Colonic mucosa (tissue), 4 donors: ENCODE measurements at regions not wholly inside any gene's neighbourhood (a gene's known extent, or its start where the extent isn't known, plus 50 kb on each side); places are given as distances from the start of the nearest gene placed in this dataset.
"Not testable (repeated sequence)": the region's sequence is repeated elsewhere in the genome, so short reads cannot be mapped to it uniquely, and the experiment has no call there.

Source experiments
- DNase-seq: peaks from one replicate; pipeline ENCODE4 v3.0.0-alpha.2; 2020
- H3K27ac ChIP-seq: fragments of 200-600 bp; one replicate; pipeline ENCODE4 v1.8.0; 2021
- H3K27me3 ChIP-seq: fragments of 200-600 bp; one replicate; pipeline ENCODE4 v1.8.0; 2021
- H3K36me3 ChIP-seq: fragments of 200-600 bp; one replicate; pipeline ENCODE4 v1.8.0; 2021
- H3K4me1 ChIP-seq: fragments of 200-600 bp; one replicate; pipeline ENCODE4 v1.8.0; 2021; ENCODE audit warnings: mild to moderate bottlenecking
- H3K4me3 ChIP-seq: fragments of 200-600 bp; one replicate; pipeline ENCODE4 v1.8.0; 2021
- H3K9ac ChIP-seq, 2 donors: one replicate each; pipeline ENCODE4 v1.7.0; 2013; ENCODE audit warnings: control low read depth in 2 of 2, low read depth in 2 of 2, low read length in 2 of 2
- H3K9me3 ChIP-seq: fragments of 200-600 bp; one replicate; pipeline ENCODE4 v1.8.0; 2021
- intact Hi-C: fragments of 100-400 bp; cut with DNase I; formaldehyde crosslinking; loops from one replicate; pipeline ENCODE4 v1.14.1; 2022
- TF ChIP-seq, protein P1 (sequence below): fragments of 200-600 bp; IDR thresholded peaks from one replicate; pipeline ENCODE4 v1.8.0; 2022; ENCODE audit warnings: antibody characterized with exemption, mild to moderate bottlenecking
- donor health status: healthy.
- donor health status: DM: no; HTN: no; CAD: no.
- donor health status: DM: no; HTN: no; CAD: no.

DNA sequence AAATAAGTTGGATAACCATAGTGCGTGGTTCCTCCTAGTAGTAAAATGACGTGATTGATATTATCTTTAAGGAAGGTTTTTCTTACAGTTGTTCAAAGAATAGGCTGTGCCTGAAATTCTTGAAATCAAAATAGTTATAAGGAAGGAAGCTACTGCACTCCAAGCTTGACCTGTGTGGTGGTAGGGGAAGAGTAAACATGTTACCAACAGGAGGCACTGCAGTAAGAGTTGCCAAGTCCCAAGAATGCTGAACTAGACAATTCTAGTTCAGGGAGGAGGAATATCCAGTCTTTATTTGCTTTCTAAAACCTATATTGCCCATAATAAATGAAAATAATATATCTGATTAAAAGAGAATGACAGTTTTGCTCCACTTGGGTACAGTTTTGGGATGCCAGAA is 764.5 kb downstream of the TMTC2 start:
- TF ChIP-seq, protein P1, sequence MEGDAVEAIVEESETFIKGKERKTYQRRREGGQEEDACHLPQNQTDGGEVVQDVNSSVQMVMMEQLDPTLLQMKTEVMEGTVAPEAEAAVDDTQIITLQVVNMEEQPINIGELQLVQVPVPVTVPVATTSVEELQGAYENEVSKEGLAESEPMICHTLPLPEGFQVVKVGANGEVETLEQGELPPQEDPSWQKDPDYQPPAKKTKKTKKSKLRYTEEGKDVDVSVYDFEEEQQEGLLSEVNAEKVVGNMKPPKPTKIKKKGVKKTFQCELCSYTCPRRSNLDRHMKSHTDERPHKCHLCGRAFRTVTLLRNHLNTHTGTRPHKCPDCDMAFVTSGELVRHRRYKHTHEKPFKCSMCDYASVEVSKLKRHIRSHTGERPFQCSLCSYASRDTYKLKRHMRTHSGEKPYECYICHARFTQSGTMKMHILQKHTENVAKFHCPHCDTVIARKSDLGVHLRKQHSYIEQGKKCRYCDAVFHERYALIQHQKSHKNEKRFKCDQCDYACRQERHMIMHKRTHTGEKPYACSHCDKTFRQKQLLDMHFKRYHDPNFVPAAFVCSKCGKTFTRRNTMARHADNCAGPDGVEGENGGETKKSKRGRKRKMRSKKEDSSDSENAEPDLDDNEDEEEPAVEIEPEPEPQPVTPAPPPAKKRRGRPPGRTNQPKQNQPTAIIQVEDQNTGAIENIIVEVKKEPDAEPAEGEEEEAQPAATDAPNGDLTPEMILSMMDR: no peak
- Histone ChIP-seq H3K9ac (no peak overlapping the region), H3K9me3 (no peaks in the 10 kb centered on the region), H3K36me3 (no peaks in the 10 kb centered on the region), H3K27me3 (no peaks in the 10 kb centered on the region), H3K4me3 (no peak overlapping the region), H3K27ac (no peak overlapping the region), H3K4me1 (no peaks in the 10 kb centered on the region)
- intact Hi-C loops: no loop called here
- no peak for DNase-seq

DNA sequence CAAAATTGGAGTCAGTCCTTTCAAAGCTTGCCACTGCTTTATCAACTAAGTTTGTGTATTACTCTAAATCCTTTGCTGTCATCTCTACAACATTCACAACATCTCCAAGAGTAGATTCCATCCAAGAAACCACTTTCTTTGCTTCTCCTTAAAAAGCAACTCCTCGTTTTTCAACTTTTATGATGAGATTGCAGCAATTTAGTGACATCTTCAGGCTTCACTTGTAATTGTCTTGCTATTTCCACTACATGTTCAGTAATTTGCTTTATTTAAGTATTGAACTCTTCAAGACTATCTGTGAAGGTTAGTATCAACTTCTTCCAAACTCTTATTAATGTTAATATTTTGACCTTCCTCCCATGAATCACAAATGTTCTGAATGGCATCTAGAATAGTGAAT is 747.9 kb downstream of the TMTC2 start:
- intact Hi-C loops: no loop called here
- H3K4me1 ChIP-seq: no peaks in the 10 kb centered on the region
- no peak overlapping the region for H3K27ac ChIP-seq

DNA sequence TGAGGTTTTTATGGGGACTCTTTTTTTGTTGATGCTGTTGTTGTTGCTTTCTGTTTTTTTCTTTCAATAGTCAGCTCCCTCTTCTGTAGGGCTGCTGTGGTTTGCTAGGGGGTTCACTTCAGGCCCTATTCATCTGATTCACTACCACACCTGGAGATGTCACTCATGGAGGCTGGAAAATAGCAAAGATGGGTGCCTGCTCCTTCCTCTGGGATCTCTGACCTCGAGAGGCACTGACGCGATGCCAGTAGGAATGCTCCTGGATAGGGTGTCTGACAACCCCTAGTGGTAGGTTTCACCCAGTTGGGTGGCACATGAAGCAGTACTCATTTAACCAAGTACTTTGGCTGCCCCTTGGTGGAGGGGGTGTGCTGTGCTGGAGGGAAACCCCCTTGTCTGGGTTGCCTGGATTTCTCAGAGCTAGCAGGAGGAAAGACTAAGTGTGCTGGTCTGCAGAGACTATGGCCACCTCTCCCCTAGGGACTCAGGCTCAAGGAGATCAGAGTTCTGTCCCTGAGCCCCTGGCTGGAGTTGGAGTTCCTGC is 745.5 kb downstream of the TMTC2 start:
- H3K9ac ChIP-seq: no peak overlapping the region
- no peak overlapping the region for H3K4me3 ChIP-seq
- no peaks in the 10 kb centered on the region for H3K4me1 ChIP-seq
- no peaks in the 10 kb centered on the region for H3K36me3 ChIP-seq
- no peak for DNase-seq
- intact Hi-C loops: no loop called here
- no peaks in the 10 kb centered on the region for H3K9me3 ChIP-seq
- H3K27me3 ChIP-seq: no peaks in the 10 kb centered on the region
- TF ChIP-seq, protein P1: no peak
- no peak overlapping the region for H3K27ac ChIP-seq

More for the DNA sequence above, 747.9 kb downstream of the TMTC2 start:
- Histone ChIP-seq H3K9me3 (no peaks in the 10 kb centered on the region), H3K9ac (no peak overlapping the region), H3K27me3 (no peaks in the 10 kb centered on the region), H3K36me3 (no peaks in the 10 kb centered on the region), H3K4me3 (no peak overlapping the region)
- no peak for DNase-seq
- TF ChIP-seq, protein P1: no peak

DNA sequence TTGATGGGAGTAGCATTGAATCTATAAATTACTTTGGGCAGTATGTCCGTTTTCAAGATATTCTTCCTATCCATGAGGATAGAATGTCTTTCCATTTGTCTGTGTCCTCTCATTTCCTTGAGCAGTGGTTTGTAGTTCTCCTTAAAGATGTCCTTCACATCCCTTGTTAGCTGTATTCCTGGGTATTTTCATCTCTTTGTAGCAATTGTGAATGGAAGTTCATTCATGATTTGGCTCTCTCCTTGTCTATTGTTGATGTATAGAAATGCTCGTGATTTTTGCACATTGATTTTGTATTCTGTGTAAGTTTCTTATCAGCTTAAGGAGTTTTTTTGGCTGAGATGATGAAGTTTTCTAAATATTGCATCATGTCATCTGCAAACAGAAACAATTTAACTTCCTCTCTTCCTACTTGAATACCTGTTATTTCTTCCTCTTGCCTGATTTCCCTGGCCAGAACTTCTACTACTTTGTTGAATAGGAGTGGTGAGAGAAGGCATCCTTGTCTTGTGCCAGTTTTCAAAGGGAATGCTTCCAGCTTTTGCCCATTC is 741.0 kb downstream of the TMTC2 start:
- DNase-seq, H3K36me3 ChIP-seq, H3K4me1 ChIP-seq, H3K27ac ChIP-seq, H3K9ac ChIP-seq, H3K9me3 ChIP-seq, H3K4me3 ChIP-seq, H3K27me3 ChIP-seq, intact Hi-C loops: not testable (repeated sequence)

DNA sequence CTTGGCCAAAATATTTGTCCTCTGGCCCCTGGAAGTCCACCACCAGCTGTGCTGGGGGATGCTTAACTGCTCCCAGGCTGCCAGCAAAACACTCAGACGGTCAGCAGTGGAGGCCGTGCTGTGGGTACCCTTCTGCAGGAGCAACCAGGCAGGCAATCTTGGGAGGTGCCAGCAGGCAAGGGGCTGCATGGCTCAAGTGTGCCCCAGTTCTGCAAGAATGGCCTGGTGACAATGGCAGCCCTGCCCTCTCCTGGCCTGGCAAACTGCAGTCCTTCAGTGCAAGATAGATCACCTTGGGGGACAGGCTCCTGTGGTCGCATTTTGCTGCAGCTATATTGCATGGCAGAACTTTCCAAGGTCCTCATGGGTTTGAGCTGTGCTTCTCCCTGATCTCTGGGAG is 728.3 kb downstream of the TMTC2 start:
- Histone ChIP-seq H3K36me3 (no peaks in the 10 kb centered on the region), H3K9me3 (no peaks in the 10 kb centered on the region), H3K9ac (no peak overlapping the region), H3K27ac (no peak overlapping the region), H3K4me3 (no peak overlapping the region), H3K4me1 (no peaks in the 10 kb centered on the region), H3K27me3 (no peaks in the 10 kb centered on the region)
- DNase-seq: no peak
- intact Hi-C loops: no loop called here
- TF ChIP-seq, protein P1: no peak

DNA sequence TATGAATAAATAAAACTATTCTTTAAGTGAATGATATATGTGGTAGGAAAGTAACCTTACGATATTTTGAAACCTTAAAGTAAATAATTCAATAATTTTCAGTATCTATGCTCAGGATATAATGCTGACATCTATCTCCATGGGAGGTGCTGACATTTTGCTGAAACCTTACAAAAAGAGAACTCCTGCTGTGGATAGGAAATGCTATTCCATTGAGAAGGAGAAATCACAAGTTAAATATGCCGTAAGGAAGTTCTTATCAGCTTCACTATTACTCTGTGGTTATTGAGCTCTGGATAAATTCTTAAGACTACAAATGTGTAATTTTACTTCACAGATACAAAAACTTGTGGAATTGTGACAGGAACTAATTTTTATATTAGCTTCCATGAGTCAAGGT is 722.1 kb downstream of the TMTC2 start:
- no peaks in the 10 kb centered on the region for H3K36me3 ChIP-seq
- no peaks in the 10 kb centered on the region for H3K27me3 ChIP-seq
- no peaks in the 10 kb centered on the region for H3K4me1 ChIP-seq
- TF ChIP-seq, protein P1: no peak
- H3K4me3 ChIP-seq: no peak overlapping the region
- H3K27ac ChIP-seq: no peak overlapping the region
- no peaks in the 10 kb centered on the region for H3K9me3 ChIP-seq
- intact Hi-C loops: no loop called here
- DNase-seq: no peak
- H3K9ac ChIP-seq: no peak overlapping the region
